NCI-H2196 (cell line): ENCODE measurements at regions not wholly inside any gene's neighbourhood (a gene's known extent, or its start where the extent isn't known, plus 50 kb on each side); places are given as distances from the start of the nearest gene placed in this dataset.

Experiments used
- DNase-seq: peaks from one replicate; lab custom pipeline; 2025; ENCODE audit not compliant: unreplicated experiment; lab: John Stamatoyannopoulos, UW

- DNase-seq, result no peak
These were observed 328.7 kb upstream of the SALL3 start for GRCh38 chr18:78650926-78651325.

- DNase-seq, result no peak
These were observed 327.5 kb upstream of the SALL3 start for GRCh38 chr18:78652001-78652545.

- no peak for DNase-seq
These were observed 323.7 kb upstream of the SALL3 start for GRCh38 chr18:78655921-78656320.

GRCh38 chr18:78656346-78656925 lies 323.2 kb upstream of the SALL3 start:
- no peak for DNase-seq

- DNase-seq, result no peak
These were observed 321.1 kb upstream of the SALL3 start for GRCh38 chr18:78658531-78658930.

- DNase-seq, result no peak
These were observed 320.6 kb upstream of the SALL3 start for GRCh38 chr18:78659057-78659456.

GRCh38 chr18:78659748-78660147 lies 319.9 kb upstream of the SALL3 start:
- no peak for DNase-seq

- no peak for DNase-seq
These were observed 319.3 kb upstream of the SALL3 start for GRCh38 chr18:78660311-78660710.

GRCh38 chr18:78661316-78661715 lies 318.3 kb upstream of the SALL3 start:
- no peak for DNase-seq

- DNase-seq, result no peak
These were observed 316.7 kb upstream of the SALL3 start for GRCh38 chr18:78662879-78663278.

- no peak for DNase-seq
These were observed 315.6 kb upstream of the SALL3 start for GRCh38 chr18:78664048-78664447.

GRCh38 chr18:78664848-78665247 lies 314.8 kb upstream of the SALL3 start:
- no peak for DNase-seq

- no peak for DNase-seq
These were observed 314.0 kb upstream of the SALL3 start for GRCh38 chr18:78665644-78666043.

GRCh38 chr18:78666666-78667335 lies 312.8 kb upstream of the SALL3 start:
- DNase-seq, result no peak

GRCh38 chr18:78670778-78671391 lies 308.7 kb upstream of the SALL3 start:
- no peak for DNase-seq

GRCh38 chr18:78671551-78671950 lies 308.1 kb upstream of the SALL3 start:
- no peak for DNase-seq

- DNase-seq, result no peak
These were observed 306.7 kb upstream of the SALL3 start for GRCh38 chr18:78672862-78673446.

- DNase-seq, result no peak
These were observed 305.9 kb upstream of the SALL3 start for GRCh38 chr18:78673516-78674321.

- no peak for DNase-seq
These were observed 304.4 kb upstream of the SALL3 start for GRCh38 chr18:78675231-78675630.

- DNase-seq, result no peak
These were observed 302.8 kb upstream of the SALL3 start for GRCh38 chr18:78676622-78677482.
